Right ventricle myocardium superior (tissue), 1 donor: ENCODE measurements at regions not wholly inside any gene's neighbourhood (a gene's known extent, or its start where the extent isn't known, plus 50 kb on each side); places are given as distances from the start of the nearest gene placed in this dataset.
"Not testable (repeated sequence)": the region's sequence is repeated elsewhere in the genome, so short reads cannot be mapped to it uniquely, and the experiment has no call there.

Source experiments
- ATAC-seq: fragments of 200-7000 bp; cut with Tn5 transposase; one replicate; pipeline ENCODE4 v1.9.1; 2020; ENCODE audit warnings: mild to moderate bottlenecking; ENCODE audit not compliant: poor library complexity
- DNase-seq: peaks from one replicate; pipeline ENCODE4 v3.0.0-alpha.2; 2020
- intact Hi-C: fragments of 100-400 bp; cut with DNase I; formaldehyde crosslinking; loops from one replicate; pipeline ENCODE4 v1.11.2; 2022
- donor health status: DM: no; HTN: yes; CAD: no; lungs with severe emphysema.

GRCh38 chr2:228426502-228427216, 245.2 kb upstream of the SPHKAP start:
- DNase-seq, result no peak
- peak; percentile 99 for ATAC-seq
- intact Hi-C loops, result no loop called here

GRCh38 chr2:228425411-228426060, 244.0 kb upstream of the SPHKAP start:
- ATAC-seq, intact Hi-C loops, DNase-seq: not testable (repeated sequence)

- ATAC-seq, result no peak
- intact Hi-C loops, result no loop called here
- no peak for DNase-seq
These were observed 236.5 kb upstream of the SPHKAP start for GRCh38 chr2:228417956-228418355.

- no peak for DNase-seq
- no peak for ATAC-seq
These were observed 236.0 kb upstream of the SPHKAP start for GRCh38 chr2:228417526-228417925.

GRCh38 chr2:228410061-228410460, 228.6 kb upstream of the SPHKAP start:
- DNase-seq, result no peak
- no peak for ATAC-seq
- intact Hi-C loops, result no loop called here

More at GRCh38 chr2:228417526-228417925, 236.0 kb upstream of the SPHKAP start:
- intact Hi-C loops, result no loop called here

GRCh38 chr2:228409493-228409892, 228.0 kb upstream of the SPHKAP start:
- DNase-seq (no peak), ATAC-seq (no peak)
- intact Hi-C loops, result no loop called here

GRCh38 chr2:228408529-228409227, 227.2 kb upstream of the SPHKAP start:
- intact Hi-C loops, result no loop called here
- DNase-seq (no peak), ATAC-seq (no peak)

- intact Hi-C loops, result no loop called here
- no peak for DNase-seq
- no peak for ATAC-seq
These were observed 226.3 kb upstream of the SPHKAP start for GRCh38 chr2:228407821-228408220.

- ATAC-seq (no peak), DNase-seq (no peak)
- intact Hi-C loops, result no loop called here
These were observed 219.8 kb upstream of the SPHKAP start for GRCh38 chr2:228401065-228401912.

- DNase-seq, result no peak
- intact Hi-C loops, result no loop called here
- ATAC-seq, result no peak
These were observed 206.3 kb upstream of the SPHKAP start for GRCh38 chr2:228387776-228388175.

- intact Hi-C loops, result no loop called here
- DNase-seq (no peak), ATAC-seq (peak; percentile 93)
These were observed 197.4 kb upstream of the SPHKAP start for GRCh38 chr2:228378696-228379425.

- DNase-seq (no peak), ATAC-seq (peak; percentile 88)
- intact Hi-C loops, result no loop called here
These were observed 196.7 kb upstream of the SPHKAP start for GRCh38 chr2:228378233-228378632.

GRCh38 chr2:228377533-228377932, 196.0 kb upstream of the SPHKAP start:
- intact Hi-C loops, result no loop called here
- no peak for DNase-seq
- ATAC-seq, result peak; percentile 47

GRCh38 chr2:228374741-228375140, 193.3 kb upstream of the SPHKAP start:
- no peak for DNase-seq
- ATAC-seq, result no peak
- intact Hi-C loops, result no loop called here

- intact Hi-C loops, result no loop called here
- no peak for ATAC-seq
- DNase-seq, result no peak
These were observed 191.7 kb upstream of the SPHKAP start for GRCh38 chr2:228373191-228373590.

- DNase-seq (no peak), ATAC-seq (no peak)
- intact Hi-C loops, result no loop called here
These were observed 190.7 kb upstream of the SPHKAP start for GRCh38 chr2:228372212-228372611.

GRCh38 chr2:228369400-228370031, 188.0 kb upstream of the SPHKAP start:
- ATAC-seq, result no peak
- no peak for DNase-seq
- intact Hi-C loops, result no loop called here

- ATAC-seq (no peak), DNase-seq (no peak)
- intact Hi-C loops, result no loop called here
These were observed 185.9 kb upstream of the SPHKAP start for GRCh38 chr2:228367356-228367755.
